GM19035 (cell line): ENCODE measurements at regions not wholly inside any gene's neighbourhood (a gene's known extent, or its start where the extent isn't known, plus 50 kb on each side); places are given as distances from the start of the nearest gene placed in this dataset.

Experiments used
- ATAC-seq: cut with Tn5 transposase; IDR thresholded peaks from one replicate; pipeline ENCODE4 v1.9.1; 2021; ENCODE audit not compliant: unreplicated experiment

DNA sequence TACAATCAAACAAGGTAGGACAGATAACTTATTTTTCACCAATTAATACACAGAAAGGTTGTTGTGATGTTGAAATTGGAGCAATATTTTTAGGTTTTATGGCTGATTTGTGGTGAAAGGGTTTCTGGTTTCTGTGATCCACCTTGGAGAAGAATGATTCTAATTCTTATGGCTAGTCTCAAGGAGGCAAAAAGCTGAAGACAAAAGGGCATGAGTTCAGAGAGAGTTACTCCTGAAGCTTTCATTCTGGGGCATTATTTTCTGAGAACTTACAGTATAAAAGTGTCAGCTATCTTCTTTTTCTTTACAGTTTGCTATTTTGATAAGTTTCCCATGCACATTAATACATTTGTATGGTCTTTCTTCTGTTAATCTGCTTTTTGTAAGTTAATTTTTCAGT lies 372.4 kb upstream of the CCDC179 start:
- no peak for ATAC-seq

DNA sequence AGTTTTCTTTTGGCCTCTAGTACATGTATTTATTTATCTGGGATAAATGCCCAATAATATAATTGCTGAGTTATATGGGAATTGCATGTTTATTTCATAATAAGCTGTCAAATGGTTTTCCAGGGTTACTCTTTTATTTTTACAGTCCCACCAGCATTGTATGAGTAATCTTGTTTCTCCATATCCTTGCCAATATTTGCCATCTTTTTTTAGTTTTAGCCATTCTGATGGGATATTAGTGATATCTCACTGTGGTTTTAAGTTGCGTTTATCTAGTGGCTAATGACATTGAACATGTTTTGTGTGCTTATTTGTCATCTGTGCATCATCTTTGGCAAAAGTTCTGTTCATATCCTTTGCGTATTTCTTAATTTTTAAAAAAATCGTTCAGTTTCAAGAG lies 372.8 kb upstream of the CCDC179 start:
- no peak for ATAC-seq

GRCh38 chr11:23236826-23237555 lies 376.7 kb upstream of the CCDC179 start:
- no peak for ATAC-seq

DNA sequence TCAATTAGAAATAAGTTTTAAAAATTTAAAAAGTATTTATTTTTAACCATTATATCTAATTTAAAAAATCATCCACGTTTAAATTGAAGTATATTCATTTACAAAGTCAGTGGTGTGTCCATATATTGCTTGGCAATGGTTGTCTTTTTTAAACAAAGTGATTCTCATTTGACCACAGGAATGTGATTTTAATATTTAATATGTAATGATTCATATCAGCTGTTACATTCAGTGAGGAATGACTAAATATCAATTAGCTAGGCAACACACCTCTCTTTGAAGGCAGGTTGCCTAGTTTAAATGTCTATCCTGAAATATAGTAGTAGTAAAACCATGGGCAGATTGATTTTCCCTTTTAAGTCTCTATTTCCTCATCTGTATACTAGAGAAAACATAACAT lies 392.2 kb upstream of the CCDC179 start:
- ATAC-seq: no peak

GRCh38 chr11:23257088-23257487 lies 396.8 kb upstream of the CCDC179 start:
- no peak for ATAC-seq

- ATAC-seq: no peak
Measured at GRCh38 chr11:23257556-23257955, 397.3 kb upstream of the CCDC179 start.

DNA sequence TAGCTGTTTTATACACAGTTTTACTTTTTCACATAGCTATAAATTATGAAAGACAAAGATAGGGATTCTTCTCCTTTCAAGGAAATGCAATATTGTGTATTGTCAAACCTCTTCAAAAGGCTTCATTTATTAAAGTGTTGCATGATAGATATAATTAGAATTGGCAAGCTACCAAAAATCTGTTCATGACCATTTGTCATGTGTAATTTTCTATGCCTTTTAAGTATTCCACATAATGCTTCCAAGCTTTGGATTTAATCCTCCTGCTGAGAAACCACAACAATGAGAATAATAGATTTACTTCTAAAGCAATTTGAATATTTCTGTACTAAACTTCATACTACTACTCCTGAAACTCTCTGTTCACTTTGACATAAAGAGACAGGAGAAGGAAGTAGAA lies 403.2 kb upstream of the CCDC179 start:
- no peak for ATAC-seq

DNA sequence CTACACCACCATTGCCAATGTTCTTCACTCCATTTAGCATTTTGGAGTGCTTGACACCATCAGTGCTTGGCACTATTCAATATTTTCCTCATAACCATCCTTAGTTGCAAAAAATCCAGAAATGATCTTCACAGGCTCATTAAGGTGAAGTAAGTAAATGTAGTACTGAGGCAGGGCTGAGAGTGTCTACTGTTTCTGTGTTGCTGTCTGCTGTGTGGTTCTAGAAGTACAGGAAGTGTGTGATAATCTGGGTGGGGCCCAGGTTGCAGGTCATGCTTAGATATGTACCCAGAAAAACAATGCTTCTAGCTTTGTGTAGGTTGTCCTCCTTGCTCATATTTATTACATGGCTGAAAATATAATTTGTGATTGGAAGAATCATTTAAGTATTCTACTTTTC lies 411.8 kb upstream of the CCDC179 start:
- ATAC-seq: no peak

- ATAC-seq: no peak
Measured at GRCh38 chr11:23278121-23278520, 417.8 kb upstream of the CCDC179 start.

- no peak for ATAC-seq
Measured at GRCh38 chr11:23280088-23280487, 419.8 kb upstream of the CCDC179 start.

DNA sequence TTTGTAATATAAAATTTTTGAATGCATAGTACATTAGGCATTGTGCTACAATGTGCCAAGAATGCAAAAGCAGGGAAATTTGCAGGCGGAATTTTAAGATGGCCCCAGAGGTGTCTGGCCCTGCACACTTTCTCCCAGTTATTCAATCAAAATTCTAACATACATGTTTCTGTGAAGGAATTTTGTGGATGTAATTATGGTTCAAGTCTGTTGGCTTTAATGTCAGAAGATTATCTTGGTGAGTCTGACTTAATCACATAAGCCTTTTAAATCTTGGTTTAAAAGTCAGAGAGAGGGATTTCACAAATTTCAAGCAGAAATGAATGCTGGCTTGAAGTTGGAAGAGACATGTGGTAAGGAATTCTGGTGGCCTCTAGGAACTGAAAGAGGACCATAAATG lies 423.4 kb upstream of the CCDC179 start:
- ATAC-seq: no peak

GRCh38 chr11:23284631-23285030 lies 424.4 kb upstream of the CCDC179 start:
- no peak for ATAC-seq

DNA sequence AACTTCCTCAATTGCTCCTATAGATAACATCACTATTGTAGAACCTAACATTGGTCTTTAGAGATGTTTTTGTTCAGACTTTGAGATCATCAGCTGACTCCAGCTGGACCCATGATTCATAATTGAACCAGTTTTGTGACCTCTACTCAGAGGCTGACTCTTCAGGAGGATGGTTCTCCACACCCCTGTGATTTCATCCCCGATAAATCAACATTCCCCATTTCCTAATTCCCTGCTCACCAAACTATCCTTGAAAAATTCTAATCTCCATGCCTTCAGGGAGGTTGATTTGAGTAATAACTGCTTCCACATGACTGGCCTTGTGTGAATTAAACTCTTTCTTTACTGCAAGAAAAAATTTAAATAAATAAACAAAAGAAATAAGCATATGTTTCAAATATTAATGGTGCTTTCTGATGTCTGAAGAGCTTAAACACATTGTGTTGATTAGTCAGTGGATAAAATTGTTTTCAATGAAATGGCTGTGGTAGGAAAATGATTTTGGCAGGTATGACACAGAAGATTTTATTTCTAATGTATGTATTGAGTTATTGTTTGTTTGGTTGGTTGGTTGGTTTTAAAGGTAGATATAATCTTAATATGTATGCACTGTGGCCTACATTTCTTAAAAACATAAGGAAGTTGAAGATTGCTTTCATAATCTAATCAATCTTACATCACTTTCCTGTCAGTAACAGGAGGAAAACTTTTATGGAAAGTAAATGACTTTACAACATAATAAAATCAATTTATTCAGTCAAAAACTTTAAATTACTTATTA lies 427.9 kb upstream of the CCDC179 start:
- no peak for ATAC-seq

DNA sequence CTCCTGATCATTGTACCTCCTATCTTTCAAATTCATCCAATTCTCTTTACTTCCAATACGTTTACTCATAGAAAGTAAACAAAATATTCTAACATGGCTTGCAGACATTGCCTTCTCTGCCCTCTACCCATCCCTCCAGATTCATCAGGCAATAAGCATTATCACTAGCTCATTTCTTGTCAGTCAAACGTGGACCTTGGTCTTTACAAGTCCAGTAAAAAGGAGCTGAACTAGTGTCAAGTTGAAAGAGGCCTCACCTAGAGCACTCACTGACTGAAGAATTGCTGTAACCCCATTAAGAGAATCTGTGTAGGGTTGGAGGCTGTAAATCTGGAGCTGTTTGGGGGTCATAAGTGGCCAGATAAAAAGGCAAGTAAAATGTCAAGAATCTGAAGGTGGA lies 435.0 kb upstream of the CCDC179 start:
- no peak for ATAC-seq

DNA sequence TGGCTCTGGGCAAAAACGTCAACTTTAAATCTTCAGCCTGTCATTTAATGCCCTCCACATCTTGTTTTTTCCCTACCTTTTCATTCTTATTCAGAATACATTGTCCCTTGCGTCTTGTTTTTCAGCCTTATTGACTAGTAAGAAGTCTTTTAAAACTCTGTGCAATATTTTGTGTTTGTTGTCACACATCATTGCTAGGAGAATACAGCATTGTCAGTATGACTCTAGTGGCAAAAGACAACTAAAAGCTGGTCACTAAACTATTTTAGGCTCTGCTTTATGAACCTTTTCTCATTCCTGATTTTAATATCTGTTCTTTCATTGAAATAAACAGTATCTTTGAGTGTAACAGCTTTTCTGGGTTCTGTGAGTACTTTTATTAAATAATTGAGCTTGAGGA lies 447.8 kb upstream of the CCDC179 start:
- no peak for ATAC-seq

GRCh38 chr11:23310276-23310675 lies 450.0 kb upstream of the CCDC179 start:
- ATAC-seq: no peak

DNA sequence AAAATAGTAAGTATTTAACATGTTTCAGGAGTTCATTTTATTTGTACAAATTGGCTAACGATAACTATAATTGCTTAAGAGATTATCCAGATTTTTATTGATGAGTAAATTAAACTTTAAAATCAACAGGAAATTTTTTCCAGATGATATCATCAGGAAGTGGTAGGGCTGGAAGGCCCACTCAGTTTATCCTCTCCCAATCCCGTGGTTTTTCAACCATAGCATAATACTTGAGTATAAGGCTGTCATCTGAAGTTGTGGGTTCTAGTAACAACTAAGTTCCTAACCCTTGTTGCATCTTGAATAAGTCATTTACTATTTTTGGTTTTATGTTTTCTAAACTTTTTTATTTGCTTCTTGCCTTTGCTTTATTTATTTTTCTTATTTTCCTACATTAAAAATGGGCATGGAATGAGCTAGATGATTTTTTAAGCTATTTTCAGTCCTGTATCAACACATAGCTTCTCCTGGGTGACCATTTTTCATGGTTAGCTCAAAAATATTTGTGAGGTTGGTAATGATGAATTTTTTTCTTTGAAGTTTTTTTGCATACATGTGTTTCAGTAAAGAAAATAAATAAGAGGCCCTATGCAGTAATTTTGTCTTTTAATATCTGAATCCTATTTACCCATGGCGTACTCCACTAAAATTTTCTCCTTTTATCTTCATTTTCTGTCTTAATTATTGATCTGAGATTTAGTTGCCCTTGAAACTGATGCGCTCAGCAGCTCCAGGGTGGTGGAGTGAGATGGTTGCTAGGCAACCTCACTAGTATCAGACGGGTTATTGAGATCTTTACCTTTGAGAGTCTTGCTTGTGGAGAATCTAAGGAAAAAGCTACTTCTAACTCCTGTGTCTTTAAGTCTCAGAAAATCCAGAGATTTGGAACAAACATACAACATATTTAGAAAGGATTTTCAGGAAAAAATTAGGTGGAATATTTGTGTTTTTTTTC lies 452.0 kb upstream of the CCDC179 start:
- no peak for ATAC-seq

DNA sequence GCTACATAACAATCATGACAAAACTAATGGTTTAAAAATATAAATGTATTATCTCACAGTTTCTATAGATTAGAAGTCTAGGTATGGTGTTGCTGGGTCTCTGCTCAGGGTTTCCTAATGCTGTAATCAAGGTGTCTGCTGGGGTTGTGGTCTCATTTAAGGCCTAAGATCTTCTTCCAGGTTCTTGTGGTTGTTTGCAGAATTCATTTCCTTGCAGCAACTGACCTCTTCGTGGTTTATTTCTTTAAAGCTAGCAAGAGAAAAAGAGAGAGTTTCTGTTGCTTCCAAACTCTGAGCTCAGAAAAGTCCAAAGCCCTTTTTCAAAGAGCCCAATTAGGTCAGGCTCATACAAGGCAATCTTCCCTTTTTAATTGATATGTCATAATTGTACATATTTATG lies 452.7 kb upstream of the CCDC179 start:
- no peak for ATAC-seq

DNA sequence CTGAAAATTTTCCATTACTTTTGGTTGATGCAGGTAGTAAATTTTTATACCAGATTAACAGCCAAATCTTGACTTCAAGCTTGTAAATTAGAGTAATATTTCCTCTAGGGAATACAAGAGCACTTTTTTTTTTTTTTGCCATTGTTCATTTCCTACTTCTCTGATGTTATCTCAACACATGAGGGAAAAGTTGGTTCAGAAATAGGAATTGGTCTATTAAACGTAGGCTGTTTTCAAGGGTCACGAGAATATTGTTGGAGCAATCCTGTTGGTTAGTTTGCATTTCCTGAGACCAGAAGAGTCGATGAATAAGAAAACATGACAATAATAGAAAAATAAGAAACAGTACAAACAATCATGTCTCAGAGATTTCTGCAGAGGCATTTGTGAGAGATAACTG lies 453.9 kb upstream of the CCDC179 start:
- no peak for ATAC-seq

GRCh38 chr11:23315286-23315685 lies 455.0 kb upstream of the CCDC179 start:
- ATAC-seq: no peak

DNA sequence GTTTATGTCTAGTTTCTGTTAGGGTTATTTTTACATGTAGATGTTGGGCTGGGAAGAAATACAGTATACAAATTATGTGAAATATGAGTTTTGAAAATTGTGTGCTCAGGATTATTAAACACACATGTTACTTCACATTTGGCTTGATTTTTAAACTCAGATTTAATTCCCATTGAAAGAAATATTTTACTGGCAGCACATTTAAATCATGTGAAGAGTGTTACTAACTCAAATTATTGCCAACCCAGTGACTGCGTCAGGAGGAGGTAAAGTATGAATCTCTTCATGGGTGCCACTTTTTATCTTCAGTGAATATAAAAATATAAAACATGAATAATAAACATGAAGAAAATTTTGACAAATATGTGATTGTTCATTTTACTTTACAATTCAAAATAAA lies 457.5 kb upstream of the CCDC179 start:
- ATAC-seq: no peak

DNA sequence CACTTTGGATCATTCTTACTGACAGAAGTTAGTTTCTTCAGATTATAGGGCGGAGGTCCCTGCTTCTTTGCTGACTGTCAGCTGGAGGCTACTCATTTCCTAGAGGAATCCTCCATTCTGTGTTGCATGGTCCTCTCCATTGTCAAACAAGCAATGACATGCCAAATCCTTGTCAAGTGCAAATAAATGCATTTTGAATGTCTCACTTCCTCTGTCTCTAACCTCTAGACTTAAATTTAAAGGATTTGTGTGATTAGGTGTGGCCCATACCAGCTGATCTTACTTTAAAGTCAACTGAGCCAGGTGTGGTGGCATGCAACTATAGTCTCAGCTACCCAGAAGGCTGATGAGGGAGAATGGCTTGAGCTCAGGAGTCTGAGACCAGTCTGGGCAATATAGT lies 458.4 kb upstream of the CCDC179 start:
- no peak for ATAC-seq
